MG63 (cell line): ENCODE measurements at regions not wholly inside any gene's neighbourhood (a gene's known extent, or its start where the extent isn't known, plus 50 kb on each side); places are given as distances from the start of the nearest gene placed in this dataset.
A peak's percentile ranks its signal among the peaks of the same experiment; 100 is the strongest.

Experiments
- DNase-seq: peaks from one replicate; pipeline ENCODE4 v3.0.0-alpha.2; 2020
- H3K27me3 ChIP-seq: fragments of 250-450 bp; sonication (Bioruptor Pico); 2 replicates; pipeline ENCODE4 v1.5.1; 2020; ENCODE audit warnings: mild to moderate bottlenecking, moderate library complexity
- H3K36me3 ChIP-seq: fragments of 250-450 bp; sonication (Bioruptor Pico); 2 replicates; pipeline ENCODE4 v1.5.1; 2020; ENCODE audit warnings: mild to moderate bottlenecking, moderate library complexity
- H3K4me3 ChIP-seq: fragments of 250-450 bp; sonication (Bioruptor Pico); 2 replicates; pipeline ENCODE4 v1.5.1; 2020; ENCODE audit warnings: mild to moderate bottlenecking, moderate library complexity
- H3K9me3 ChIP-seq: fragments of 250-450 bp; sonication (Bioruptor Pico); 2 replicates; pipeline ENCODE4 v1.5.1; 2020; ENCODE audit warnings: mild to moderate bottlenecking, moderate library complexity

DNA sequence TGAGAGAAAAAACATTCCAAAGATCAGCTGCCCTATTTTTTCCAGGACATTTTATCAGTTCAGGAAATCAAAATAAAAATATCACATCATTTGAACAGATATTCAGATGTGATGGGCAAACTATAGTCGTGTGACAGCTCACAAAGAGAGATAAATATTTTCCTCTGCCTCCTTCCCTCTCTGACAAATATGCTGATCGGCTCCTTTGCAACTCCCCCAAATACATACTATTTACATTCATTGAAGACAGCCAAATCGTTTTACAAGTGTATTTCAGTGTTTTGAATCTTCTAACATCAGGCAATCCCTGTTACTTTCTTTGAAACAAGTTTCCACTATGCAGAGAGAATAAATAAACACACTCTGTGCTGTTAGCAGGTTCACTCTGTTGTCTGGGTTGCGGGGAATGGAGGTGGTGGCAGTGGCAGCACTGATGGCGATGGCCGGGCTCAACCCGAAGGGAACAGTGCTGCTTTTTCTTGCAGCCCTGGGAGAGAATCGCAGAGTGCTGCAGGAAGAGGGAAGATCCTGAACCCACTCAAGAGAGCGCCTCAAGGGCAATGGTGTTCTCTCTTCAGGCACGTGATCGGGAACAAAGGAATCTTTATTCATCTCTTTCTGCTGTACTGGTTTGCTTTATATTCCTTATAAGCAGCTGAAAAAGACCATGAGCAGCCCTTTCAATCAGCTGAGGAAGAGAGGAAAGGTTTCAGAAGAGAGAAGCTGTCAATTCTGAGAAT lies 142.5 kb downstream of the PHLDA1 start:
- DNase-seq, result no peak
- Histone ChIP-seq H3K4me3 (no peak overlapping the region), H3K27me3 (no peaks in the 10 kb centered on the region), H3K9me3 (no peaks in the 10 kb centered on the region), H3K36me3 (no peaks in the 10 kb centered on the region)

- Histone ChIP-seq H3K36me3 (no peaks in the 10 kb centered on the region), H3K4me3 (no peak overlapping the region), H3K9me3 (no peaks in the 10 kb centered on the region), H3K27me3 (no peaks in the 10 kb centered on the region)
- no peak for DNase-seq
These were observed 143.2 kb downstream of the PHLDA1 start for GRCh38 chr12:75888399-75888798.

- no peaks in the 10 kb centered on the region for H3K27me3 ChIP-seq
- no peak overlapping the region for H3K4me3 ChIP-seq
- no peak for DNase-seq
- no peaks in the 10 kb centered on the region for H3K9me3 ChIP-seq
- no peaks in the 10 kb centered on the region for H3K36me3 ChIP-seq
These were observed 143.6 kb downstream of the PHLDA1 start for GRCh38 chr12:75887979-75888378.

GRCh38 chr12:75884465-75884985 lies 147.1 kb downstream of the PHLDA1 start:
- Histone ChIP-seq H3K4me3 (no peak overlapping the region), H3K27me3 (no peaks in the 10 kb centered on the region), H3K36me3 (no peaks in the 10 kb centered on the region), H3K9me3 (no peaks in the 10 kb centered on the region)
- DNase-seq, result no peak

DNA sequence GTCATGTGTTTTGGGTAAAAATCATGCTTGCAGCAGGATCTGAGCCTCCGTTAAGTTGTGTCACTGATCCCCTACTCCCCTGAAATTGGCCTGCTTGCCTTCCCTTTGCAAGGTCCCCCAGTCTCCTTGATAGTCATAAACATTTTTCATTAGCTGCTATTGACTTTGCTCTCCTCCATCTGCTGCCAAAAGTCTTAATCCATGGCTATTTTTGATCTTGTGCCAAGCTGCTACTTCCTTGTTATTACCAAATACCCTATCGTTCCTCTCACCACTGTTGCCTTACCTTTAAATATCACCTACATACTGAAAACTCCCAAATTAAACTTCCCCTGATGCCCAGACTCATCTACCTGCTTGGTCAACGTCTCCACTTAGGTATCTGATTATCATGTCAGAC lies 148.3 kb downstream of the PHLDA1 start:
- DNase-seq, result no peak
- Histone ChIP-seq H3K36me3 (no peaks in the 10 kb centered on the region), H3K4me3 (no peak overlapping the region), H3K9me3 (no peaks in the 10 kb centered on the region), H3K27me3 (no peaks in the 10 kb centered on the region)

DNA sequence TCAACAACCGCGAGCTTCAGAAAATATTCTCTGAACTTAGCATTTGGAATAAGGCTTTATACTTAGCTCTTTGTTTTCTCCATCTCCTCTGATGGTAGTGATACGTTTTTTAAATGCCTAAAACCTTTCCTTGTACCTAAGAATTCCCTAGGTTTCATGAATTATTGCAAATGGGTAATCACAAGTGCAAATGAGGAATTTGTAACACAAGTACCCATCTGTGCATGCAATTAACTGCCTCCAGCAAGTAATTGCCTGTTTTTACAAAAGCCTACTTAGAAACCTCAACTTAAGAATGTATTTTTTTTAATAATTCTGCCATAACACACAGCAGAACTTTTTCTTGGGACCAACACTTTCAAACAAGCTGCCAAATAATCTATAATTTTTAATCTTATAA lies 149.2 kb downstream of the PHLDA1 start:
- Histone ChIP-seq H3K27me3 (no peaks in the 10 kb centered on the region), H3K4me3 (no peak overlapping the region), H3K36me3 (no peaks in the 10 kb centered on the region), H3K9me3 (no peaks in the 10 kb centered on the region)
- DNase-seq, result no peak

- no peaks in the 10 kb centered on the region for H3K27me3 ChIP-seq
- H3K9me3 ChIP-seq, result no peaks in the 10 kb centered on the region
- no peaks in the 10 kb centered on the region for H3K36me3 ChIP-seq
- no peak for DNase-seq
- H3K4me3 ChIP-seq, result no peak overlapping the region
These were observed 149.7 kb downstream of the PHLDA1 start for GRCh38 chr12:75881920-75882319.

- Histone ChIP-seq H3K9me3 (peaks cover 4% of the 10 kb centered on the region; the same call in 1 of the 2 replicates), H3K4me3 (no peak overlapping the region), H3K36me3 (no peaks in the 10 kb centered on the region), H3K27me3 (no peaks in the 10 kb centered on the region)
- DNase-seq, result no peak
These were observed 153.6 kb downstream of the PHLDA1 start for GRCh38 chr12:75877763-75878621.

DNA sequence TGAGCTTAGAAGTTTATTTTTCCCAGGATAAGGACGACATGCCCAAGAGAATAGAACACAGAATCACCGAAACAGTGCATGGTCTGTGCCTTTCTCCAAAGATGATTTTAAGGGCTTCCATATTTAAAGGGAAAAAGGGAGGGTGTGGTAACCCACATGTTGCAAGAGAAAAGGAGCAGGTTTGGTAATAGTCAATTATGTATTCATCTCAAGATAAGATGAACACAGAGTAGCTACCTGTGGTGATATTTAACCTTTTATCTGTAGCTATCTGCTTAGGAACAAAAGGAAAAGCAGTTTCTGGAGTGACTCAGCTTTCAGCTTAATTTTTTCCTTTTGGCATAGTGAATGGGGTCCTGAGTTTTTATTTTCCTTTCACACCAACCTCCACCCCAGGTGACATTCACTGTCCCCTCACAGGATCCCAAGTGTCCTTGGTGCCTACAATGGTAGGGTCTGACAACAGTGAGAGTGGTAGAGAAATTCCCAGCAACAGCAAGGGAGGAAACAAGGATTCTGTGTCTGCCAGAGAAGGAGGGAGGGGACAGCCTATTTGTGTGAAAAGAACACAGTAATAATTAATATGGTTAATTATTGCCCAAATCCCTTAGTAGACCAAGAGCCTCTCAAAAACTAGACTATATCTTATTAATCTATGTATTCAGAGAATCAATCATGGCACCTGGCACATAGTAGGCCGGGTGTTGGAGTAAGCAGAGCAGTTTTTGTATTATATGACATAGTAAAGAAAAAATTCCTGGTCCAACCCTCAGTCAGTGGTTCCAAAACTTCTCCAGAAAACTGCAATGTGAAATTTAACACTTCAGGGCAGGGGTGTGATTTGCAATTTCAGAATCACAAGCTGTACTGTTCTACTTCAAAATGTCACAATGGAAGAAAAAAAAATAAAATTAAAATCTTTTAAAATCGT lies 154.5 kb downstream of the PHLDA1 start:
- Histone ChIP-seq H3K9me3 (peaks cover 4% of the 10 kb centered on the region), H3K27me3 (no peaks in the 10 kb centered on the region), H3K36me3 (no peaks in the 10 kb centered on the region), H3K4me3 (no peak overlapping the region)
- no peak for DNase-seq

DNA sequence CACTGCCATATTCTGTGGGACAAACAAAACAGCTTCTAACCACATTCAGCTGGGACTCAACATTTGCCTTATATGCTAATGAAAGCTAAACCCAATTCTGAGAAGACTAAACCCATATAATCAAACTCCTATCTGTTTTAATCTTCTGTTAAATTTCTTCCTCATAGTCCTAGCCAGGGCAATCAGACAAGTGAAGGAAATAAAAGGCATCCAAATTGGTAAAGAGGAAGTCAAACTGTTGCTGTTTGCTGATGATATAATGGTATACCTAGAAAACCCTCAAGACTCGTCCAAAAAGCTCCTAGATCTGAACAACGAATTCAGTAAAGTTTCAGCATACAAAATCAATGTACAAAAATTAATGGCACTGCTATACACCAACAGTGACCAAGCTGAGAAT lies 157.1 kb downstream of the PHLDA1 start:
- H3K27me3 ChIP-seq, result no peaks in the 10 kb centered on the region
- peaks cover 4% of the 10 kb centered on the region for H3K9me3 ChIP-seq
- no peak for DNase-seq
- H3K36me3 ChIP-seq, result no peaks in the 10 kb centered on the region
- H3K4me3 ChIP-seq, result no peak overlapping the region

- Histone ChIP-seq H3K4me3 (no peak overlapping the region), H3K27me3 (no peaks in the 10 kb centered on the region), H3K9me3 (peaks cover 4% of the 10 kb centered on the region), H3K36me3 (no peaks in the 10 kb centered on the region)
- DNase-seq, result no peak
These were observed 158.8 kb downstream of the PHLDA1 start for GRCh38 chr12:75872762-75873161.

DNA sequence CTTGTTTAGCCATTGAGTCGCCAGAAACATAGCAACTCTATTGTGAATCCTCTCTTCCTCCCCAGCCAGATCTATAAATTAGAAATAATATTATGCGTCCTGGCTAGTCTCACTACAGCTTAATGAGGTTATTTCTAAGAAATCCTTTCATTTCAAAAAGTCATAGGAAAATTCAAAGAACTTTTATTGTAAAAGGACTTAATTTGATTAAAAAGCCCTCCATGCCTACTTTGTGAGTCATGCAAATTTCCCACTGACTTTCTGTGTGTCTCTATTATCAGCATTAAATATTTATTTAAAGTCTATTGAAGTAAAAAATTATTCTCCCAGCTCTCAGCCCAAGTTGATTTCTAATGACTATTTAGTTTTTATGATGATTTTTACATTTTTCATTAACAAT lies 160.7 kb downstream of the PHLDA1 start:
- Histone ChIP-seq H3K9me3 (peaks cover 4% of the 10 kb centered on the region), H3K27me3 (no peaks in the 10 kb centered on the region), H3K36me3 (no peaks in the 10 kb centered on the region), H3K4me3 (no peak overlapping the region)
- DNase-seq, result no peak

DNA sequence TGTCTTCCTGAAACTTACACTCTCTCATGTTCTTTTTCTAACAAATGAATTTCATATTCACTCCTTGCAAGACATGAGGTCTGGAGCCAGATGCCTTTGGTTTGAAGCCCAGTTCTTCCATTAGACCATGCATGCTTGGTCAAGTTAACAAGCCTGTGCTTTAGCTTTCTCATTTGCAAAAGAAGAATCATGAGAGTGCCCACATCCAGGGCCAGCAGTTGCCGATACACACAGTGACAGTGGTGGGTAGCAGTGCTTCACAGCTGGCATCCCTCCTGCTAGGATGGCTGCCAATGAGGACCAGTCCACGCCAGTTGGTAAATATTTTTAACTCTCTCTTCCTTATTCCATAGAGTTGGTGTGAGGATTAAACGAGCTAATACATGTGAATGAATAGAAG lies 163.1 kb downstream of the PHLDA1 start:
- Histone ChIP-seq H3K36me3 (no peaks in the 10 kb centered on the region), H3K27me3 (no peaks in the 10 kb centered on the region), H3K9me3 (no peaks in the 10 kb centered on the region; the same call in 1 of the 2 replicates), H3K4me3 (no peak overlapping the region)
- DNase-seq, result peak; percentile 64

DNA sequence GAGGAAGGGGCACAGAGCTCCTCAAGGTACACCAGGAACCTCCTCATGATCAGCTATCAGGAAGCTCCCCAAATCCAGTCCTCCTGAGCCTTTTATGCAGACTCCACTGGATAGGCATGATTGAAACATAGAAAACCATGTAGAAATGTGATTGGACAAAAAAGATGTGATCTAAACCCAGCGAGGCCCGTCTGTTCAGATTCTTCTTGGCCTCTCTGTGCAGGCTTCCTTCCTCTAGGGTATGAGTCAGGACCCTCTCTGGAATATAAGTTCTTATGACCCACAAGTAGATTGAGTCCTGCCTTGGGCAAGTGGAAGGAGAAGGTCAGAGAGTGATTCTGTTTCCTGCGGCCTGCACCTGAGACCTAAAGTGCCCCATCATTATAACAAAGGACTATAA lies 166.3 kb downstream of the PHLDA1 start:
- no peak for DNase-seq
- H3K4me3 ChIP-seq, result no peak overlapping the region
- H3K27me3 ChIP-seq, result no peaks in the 10 kb centered on the region
- H3K9me3 ChIP-seq, result no peaks in the 10 kb centered on the region
- H3K36me3 ChIP-seq, result no peaks in the 10 kb centered on the region

DNA sequence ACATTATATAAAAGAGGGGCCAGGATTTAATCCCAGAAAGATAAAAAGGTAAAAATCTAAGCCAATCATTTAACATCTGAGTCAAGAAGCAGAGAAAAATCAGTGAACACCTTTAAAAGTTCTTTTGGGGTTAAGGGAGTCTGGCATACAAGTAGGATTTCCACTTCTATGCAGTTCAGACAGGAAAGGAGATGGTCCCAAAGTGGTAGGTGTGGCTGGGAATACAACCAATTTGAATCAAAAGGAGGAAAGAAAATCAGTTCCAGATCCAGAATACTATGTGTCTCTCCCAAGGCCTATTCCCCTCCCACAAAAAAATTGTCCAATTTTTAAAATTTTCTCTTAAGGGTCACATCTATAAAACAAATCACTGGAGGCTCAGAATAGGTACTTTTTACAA lies 167.4 kb downstream of the PHLDA1 start:
- Histone ChIP-seq H3K36me3 (no peaks in the 10 kb centered on the region), H3K9me3 (no peaks in the 10 kb centered on the region), H3K4me3 (no peak overlapping the region), H3K27me3 (no peaks in the 10 kb centered on the region)
- DNase-seq, result no peak

GRCh38 chr12:75863533-75863932 lies 168.0 kb downstream of the PHLDA1 start:
- Histone ChIP-seq H3K27me3 (no peaks in the 10 kb centered on the region), H3K36me3 (no peaks in the 10 kb centered on the region), H3K4me3 (no peak overlapping the region), H3K9me3 (no peaks in the 10 kb centered on the region)
- DNase-seq, result peak; percentile 7
